ENCODE measurements at regions not wholly inside any gene's neighbourhood (a gene's known extent, or its start where the extent isn't known, plus 50 kb on each side); places are given as distances from the start of the nearest gene placed in this dataset.

DNA sequence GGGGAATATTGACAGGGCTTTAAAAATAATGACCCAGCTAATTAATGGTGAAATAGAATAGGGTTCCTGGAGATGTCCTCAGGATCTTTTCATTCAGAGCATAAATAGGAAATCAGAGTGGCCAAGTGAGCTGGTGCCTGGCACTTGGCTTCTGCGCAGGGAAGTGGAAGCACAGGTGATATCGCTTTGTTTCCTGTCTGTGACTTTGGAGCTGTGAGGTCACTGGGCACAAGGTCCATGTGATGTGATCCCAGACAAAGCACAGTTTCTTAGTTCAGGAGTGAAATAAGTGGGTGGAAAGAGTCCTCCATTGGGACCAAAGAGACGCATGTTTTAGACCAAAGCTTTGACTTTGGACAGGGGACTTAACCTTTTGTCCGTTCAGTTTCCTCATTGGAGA lies 338.3 kb downstream of the CYRIA start:
- no peaks in the 10 kb centered on the region for H3K4me1 ChIP-seq
- TF ChIP-seq, protein P1, sequence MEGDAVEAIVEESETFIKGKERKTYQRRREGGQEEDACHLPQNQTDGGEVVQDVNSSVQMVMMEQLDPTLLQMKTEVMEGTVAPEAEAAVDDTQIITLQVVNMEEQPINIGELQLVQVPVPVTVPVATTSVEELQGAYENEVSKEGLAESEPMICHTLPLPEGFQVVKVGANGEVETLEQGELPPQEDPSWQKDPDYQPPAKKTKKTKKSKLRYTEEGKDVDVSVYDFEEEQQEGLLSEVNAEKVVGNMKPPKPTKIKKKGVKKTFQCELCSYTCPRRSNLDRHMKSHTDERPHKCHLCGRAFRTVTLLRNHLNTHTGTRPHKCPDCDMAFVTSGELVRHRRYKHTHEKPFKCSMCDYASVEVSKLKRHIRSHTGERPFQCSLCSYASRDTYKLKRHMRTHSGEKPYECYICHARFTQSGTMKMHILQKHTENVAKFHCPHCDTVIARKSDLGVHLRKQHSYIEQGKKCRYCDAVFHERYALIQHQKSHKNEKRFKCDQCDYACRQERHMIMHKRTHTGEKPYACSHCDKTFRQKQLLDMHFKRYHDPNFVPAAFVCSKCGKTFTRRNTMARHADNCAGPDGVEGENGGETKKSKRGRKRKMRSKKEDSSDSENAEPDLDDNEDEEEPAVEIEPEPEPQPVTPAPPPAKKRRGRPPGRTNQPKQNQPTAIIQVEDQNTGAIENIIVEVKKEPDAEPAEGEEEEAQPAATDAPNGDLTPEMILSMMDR (IDR thresholded peaks at IDR 0.05 in 8 of 11, conservative IDR thresholded peaks at IDR 0.05 in 3 of 11) = no peak
- no peak for TF ChIP-seq POLR2AphosphoS5 (IDR thresholded peaks at IDR 0.05)
- no peak for TF ChIP-seq POLR2A (IDR thresholded peaks at IDR 0.05)

GRCh38 chr2:16326711-16327300 lies 338.8 kb downstream of the CYRIA start:
- Histone ChIP-seq H3K36me3 (no peaks in the 10 kb centered on the region), H3K27me3 (replicated peaks in 1 of 7) (no peaks in the 10 kb centered on the region), H3K27ac (no peak overlapping the region), H3K4me3 (no peak overlapping the region), H3K4me1 (no peaks in the 10 kb centered on the region), H3K9me3 (no peaks in the 10 kb centered on the region)
- intact Hi-C loops (cut with DNase I; ENCODE audit: low total_unique reads) = no loop called here
- TF ChIP-seq, protein P1 (IDR thresholded peaks at IDR 0.05 in 8 of 11, conservative IDR thresholded peaks at IDR 0.05 in 3 of 11) = no peak
- no peak for TF ChIP-seq POLR2A (IDR thresholded peaks at IDR 0.05)
- no peak for TF ChIP-seq POLR2AphosphoS5 (IDR thresholded peaks at IDR 0.05)
- no peak for DNase-seq
- 54 to 65% (median 57%) methylated on average over 2 of the region's 2 CpGs for WGBS, 5 donors

More for the DNA sequence above, 338.3 kb downstream of the CYRIA start:
- Histone ChIP-seq H3K9me3 (no peaks in the 10 kb centered on the region), H3K27ac (no peak overlapping the region), H3K36me3 (no peaks in the 10 kb centered on the region), H3K27me3 (replicated peaks in 1 of 7) (no peaks in the 10 kb centered on the region), H3K4me3 (no peak overlapping the region)
- intact Hi-C loops (cut with DNase I; ENCODE audit: low total_unique reads) = no loop called here
- 83 to 90% (median 87%) methylated on average over 4 of the region's 4 CpGs for WGBS, 5 donors
- DNase-seq = no peak

DNA sequence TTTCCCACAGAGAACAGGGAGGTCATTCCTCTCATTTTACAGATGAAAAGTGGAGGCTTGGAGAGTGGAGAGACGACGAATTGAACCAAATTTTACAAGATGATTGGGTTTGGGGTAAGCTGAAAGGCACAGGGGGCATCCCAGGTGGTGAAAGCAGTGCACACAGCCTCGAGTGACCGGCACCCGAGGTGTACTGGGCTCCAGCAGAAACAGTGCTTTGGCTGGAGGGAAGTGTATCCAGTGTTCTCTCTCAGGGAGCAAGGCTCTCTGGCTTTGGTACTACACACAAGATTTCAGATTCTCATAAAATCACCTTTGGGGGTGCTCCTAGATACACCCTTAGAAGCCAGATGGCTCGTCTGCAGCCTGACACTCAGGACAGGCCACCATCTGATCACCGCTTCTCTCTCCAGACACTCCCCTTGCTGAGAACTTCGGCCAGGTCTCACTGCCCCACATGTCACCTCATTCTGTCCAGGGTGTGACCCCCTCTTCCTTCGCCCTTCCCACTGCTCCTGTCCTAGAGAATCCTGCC lies 339.6 kb downstream of the CYRIA start:
- 74 to 88% (median 82%) methylated on average over 9 of the region's 9 CpGs for WGBS, 5 donors
- no peak for DNase-seq
- no peaks in the 10 kb centered on the region for H3K4me1 ChIP-seq
- TF ChIP-seq, protein P1 (IDR thresholded peaks at IDR 0.05 in 8 of 11, conservative IDR thresholded peaks at IDR 0.05 in 3 of 11) = no peak
- TF ChIP-seq POLR2AphosphoS5 (IDR thresholded peaks at IDR 0.05) (no peak), POLR2A (IDR thresholded peaks at IDR 0.05) (no peak)
- H3K9me3 ChIP-seq = no peaks in the 10 kb centered on the region
- intact Hi-C loops (cut with DNase I; ENCODE audit: low total_unique reads) = no loop called here
- no peaks in the 10 kb centered on the region for H3K27me3 ChIP-seq (replicated peaks in 1 of 7)
- no peaks in the 10 kb centered on the region for H3K36me3 ChIP-seq
- no peak overlapping the region for H3K27ac ChIP-seq
- no peak overlapping the region for H3K4me3 ChIP-seq

DNA sequence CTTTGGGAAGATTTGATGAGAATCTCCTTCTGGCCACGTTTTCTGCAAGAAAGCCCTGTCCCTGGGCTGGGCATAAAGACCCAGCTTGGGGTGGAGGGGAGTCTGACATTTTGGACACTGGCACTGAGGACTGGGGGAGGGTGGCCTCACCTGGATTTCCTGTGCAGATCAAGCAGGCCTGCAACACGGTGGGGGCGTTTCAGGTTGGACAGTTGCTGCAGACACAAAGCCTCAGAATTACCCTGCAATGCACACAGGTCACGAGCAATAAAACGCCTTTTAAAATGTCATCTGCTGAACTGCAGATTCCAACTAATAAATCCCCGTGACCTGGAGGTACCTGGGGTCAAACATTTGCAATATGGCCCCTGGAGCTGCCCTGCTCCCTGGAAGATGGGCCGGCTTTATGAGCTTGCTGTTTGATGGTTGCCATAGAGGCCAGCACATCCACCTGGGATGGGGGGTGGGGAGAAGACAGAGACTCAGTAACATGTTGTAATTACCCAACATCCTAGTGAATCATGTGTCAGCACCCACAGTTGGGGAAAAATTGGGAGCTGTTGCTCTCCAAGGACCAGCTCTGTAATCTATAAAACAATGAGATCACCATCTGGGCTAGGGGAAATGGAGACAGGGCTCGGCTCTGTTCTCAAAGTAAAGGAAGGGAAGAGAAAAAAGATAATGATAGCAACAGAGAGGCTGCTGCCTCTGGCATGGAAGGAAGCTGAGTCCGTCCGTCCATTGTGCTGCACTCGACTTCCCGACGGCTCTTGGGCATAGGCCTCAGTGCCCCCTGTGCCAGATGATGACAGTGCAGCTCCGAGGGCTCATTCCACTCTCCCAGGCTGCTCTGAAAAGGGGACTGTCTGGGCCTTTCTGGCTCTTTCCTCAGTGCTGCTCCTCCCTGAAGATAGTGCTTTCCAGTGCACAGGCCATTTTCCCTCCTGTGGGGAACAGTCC lies 340.3 kb downstream of the CYRIA start:
- 71 to 84% (median 76%) methylated on average over 14 of the region's 14 CpGs for WGBS, 5 donors
- Histone ChIP-seq H3K27ac (no peak overlapping the region), H3K4me3 (no peak overlapping the region), H3K36me3 (no peaks in the 10 kb centered on the region), H3K9me3 (no peaks in the 10 kb centered on the region), H3K27me3 (replicated peaks in 1 of 7) (no peaks in the 10 kb centered on the region), H3K4me1 (no peaks in the 10 kb centered on the region)
- TF ChIP-seq POLR2AphosphoS5 (IDR thresholded peaks at IDR 0.05) (no peak), POLR2A (IDR thresholded peaks at IDR 0.05) (no peak)
- TF ChIP-seq, protein P1 (IDR thresholded peaks at IDR 0.05 in 8 of 11, conservative IDR thresholded peaks at IDR 0.05 in 3 of 11) = no peak
- no peak for DNase-seq
- intact Hi-C loops (cut with DNase I; ENCODE audit: low total_unique reads) = no loop called here
